PC-9 (cell line): ENCODE measurements at regions not wholly inside any gene's neighbourhood (a gene's known extent, or its start where the extent isn't known, plus 50 kb on each side); places are given as distances from the start of the nearest gene placed in this dataset.
"Not testable (repeated sequence)": the region's sequence is repeated elsewhere in the genome, so short reads cannot be mapped to it uniquely, and the experiment has no call there.

ENCODE experiments used
- BruUV-seq: library from RNA; stranded (reverse); fragments of 400-500 nt; replicated peaks from 2 replicates; lab custom pipeline; 2021; lab: Mats Ljungman, UMichigan
- CTCF ChIA-PET: fragments of 300-600 bp; sonication (Branson Sonifier 250); formaldehyde crosslinking; loops from one replicate; lab custom pipeline; 2022; ENCODE audit warnings: antibody characterized with exemption; lab: Charles Lee
- POLR2A ChIA-PET: fragments of 300-600 bp; sonication (Branson Sonifier 250); formaldehyde crosslinking; loops from one replicate; lab custom pipeline; 2022; ENCODE audit warnings: antibody characterized with exemption; ENCODE audit not compliant: unreplicated experiment; lab: Charles Lee
- DNase-seq, 2 experiments: peaks; one replicate each; pipeline versions ENCODE4 v3.0.0 to v3.0.0-alpha.2; 2015 to 2022; ENCODE audit warnings: mixed read lengths in 1 of 2
- H2AFZ ChIP-seq: fragments of 200-600 bp; sonication (generic); 2 replicates; pipeline ENCODE4 v1.8.1; 2017; ENCODE audit warnings: antibody characterized with exemption
- H3F3A ChIP-seq: fragments of 200-600 bp; sonication (generic); 2 replicates; pipeline ENCODE4 v1.8.1; 2017; ENCODE audit warnings: antibody characterized with exemption, mild to moderate bottlenecking, low read depth; ENCODE audit not compliant: insufficient read depth
- H3K27ac ChIP-seq: fragments of 200-600 bp; sonication (generic); 2 replicates; pipeline ENCODE4 v1.6.1; 2016; ENCODE audit warnings: mixed run types
- H3K27me3 ChIP-seq: fragments of 200-600 bp; sonication (generic); 2 replicates; pipeline ENCODE4 v1.6.1; 2016; ENCODE audit warnings: low read depth, mixed run types; ENCODE audit not compliant: insufficient read depth
- H3K36me3 ChIP-seq: fragments of 200-600 bp; sonication (generic); 2 replicates; pipeline ENCODE4 v1.6.1; 2016; ENCODE audit warnings: low read depth, mixed run types
- H3K4me1 ChIP-seq: fragments of 200-600 bp; sonication (generic); replicated peaks from 2 replicates; pipeline ENCODE4 v1.6.1; 2016; ENCODE audit warnings: mixed run types; ENCODE audit not compliant: insufficient read depth
- H3K4me2 ChIP-seq: fragments of 200-600 bp; sonication (generic); 2 replicates; pipeline ENCODE4 v1.6.1; 2017; ENCODE audit warnings: mixed run types
- H3K4me3 ChIP-seq: fragments of 200-600 bp; sonication (generic); 2 replicates; pipeline ENCODE4 v1.6.1; 2016; ENCODE audit warnings: mixed run types
- H3K79me2 ChIP-seq: fragments of 200-600 bp; sonication (generic); 2 replicates; pipeline ENCODE4 v1.6.1; 2017; ENCODE audit warnings: low read depth, mixed run types
- H3K9me2 ChIP-seq: fragments of 200-600 bp; sonication (generic); 2 replicates; pipeline ENCODE4 v1.8.1; 2017; ENCODE audit warnings: mild to moderate bottlenecking; ENCODE audit not compliant: insufficient read depth
- H3K9me3 ChIP-seq: fragments of 200-600 bp; sonication (generic); 2 replicates; pipeline ENCODE4 v1.8.1; 2016; ENCODE audit warnings: low read depth; ENCODE audit not compliant: insufficient read depth
- H4K20me1 ChIP-seq: fragments of 200-600 bp; sonication (generic); 2 replicates; pipeline ENCODE4 v1.8.1; 2017; ENCODE audit not compliant: insufficient read depth
- CTCF ChIP-seq: fragments of 200-600 bp; sonication (generic); conservative IDR thresholded peaks from 2 replicates; pipeline ENCODE4 v1.6.1; 2017; ENCODE audit warnings: mixed run types, antibody characterized with exemption, mild to moderate bottlenecking, moderate library complexity
- intact Hi-C: fragments of 100-400 bp; cut with micrococcal nuclease; formaldehyde crosslinking; loops from one replicate; pipeline ENCODE4 v1.10.0; 2022; ENCODE audit not compliant: unreplicated experiment

GRCh38 chr12:8355531-8355930 lies 100.2 kb upstream of the CLEC6A start:
- CTCF ChIA-PET, H3K27ac ChIP-seq, H4K20me1 ChIP-seq, H3K9me2 ChIP-seq, H3K79me2 ChIP-seq, intact Hi-C loops, H3K9me3 ChIP-seq, H3F3A ChIP-seq, H3K4me3 ChIP-seq, POLR2A ChIA-PET, H2AFZ ChIP-seq, H3K36me3 ChIP-seq, DNase-seq, H3K4me1 ChIP-seq, H3K27me3 ChIP-seq, H3K4me2 ChIP-seq, BruUV-seq: not testable (repeated sequence)

- H3K36me3 ChIP-seq, H2AFZ ChIP-seq, H3F3A ChIP-seq, POLR2A ChIA-PET, H3K4me3 ChIP-seq, H3K9me2 ChIP-seq, H3K27ac ChIP-seq, DNase-seq, H3K9me3 ChIP-seq, H3K27me3 ChIP-seq, H4K20me1 ChIP-seq, H3K79me2 ChIP-seq, intact Hi-C loops, BruUV-seq, H3K4me1 ChIP-seq, H3K4me2 ChIP-seq: not testable (repeated sequence)
- CTCF ChIA-PET: interaction anchor here (0.7 kb wide), 1 partner anchor 538 kb away, joined by 5 read pairs; no protein-coding TSS in a partner anchor
- peak; percentile 75 for TF ChIP-seq CTCF
Measured at GRCh38 chr12:8373744-8374143, 82.0 kb upstream of the CLEC6A start.

- BruUV-seq, H3K4me3 ChIP-seq, H4K20me1 ChIP-seq, CTCF ChIA-PET, H3K9me3 ChIP-seq, H3K27ac ChIP-seq, H3K27me3 ChIP-seq, H3K36me3 ChIP-seq, POLR2A ChIA-PET, H2AFZ ChIP-seq, H3F3A ChIP-seq, H3K4me2 ChIP-seq, DNase-seq, H3K4me1 ChIP-seq, H3K9me2 ChIP-seq, H3K79me2 ChIP-seq, intact Hi-C loops: not testable (repeated sequence)
Measured at GRCh38 chr12:8375122-8375521, 80.6 kb upstream of the CLEC6A start.

GRCh38 chr12:8377756-8378155 lies 78.0 kb upstream of the CLEC6A start:
- H3K27me3 ChIP-seq, H4K20me1 ChIP-seq, POLR2A ChIA-PET, intact Hi-C loops, H3K4me1 ChIP-seq, BruUV-seq, H3K9me3 ChIP-seq, H3F3A ChIP-seq, DNase-seq, H3K9me2 ChIP-seq, CTCF ChIA-PET, H2AFZ ChIP-seq, H3K79me2 ChIP-seq, H3K4me3 ChIP-seq, H3K4me2 ChIP-seq, H3K27ac ChIP-seq, H3K36me3 ChIP-seq: not testable (repeated sequence)

GRCh38 chr12:8382556-8382955 lies 73.2 kb upstream of the CLEC6A start:
- POLR2A ChIA-PET, intact Hi-C loops, H3K27me3 ChIP-seq: not testable (repeated sequence)

GRCh38 chr12:8384686-8385085 lies 71.1 kb upstream of the CLEC6A start:
- CTCF ChIA-PET, BruUV-seq: not testable (repeated sequence)

More at GRCh38 chr12:8382556-8382955, 73.2 kb upstream of the CLEC6A start:
- H3K9me3 ChIP-seq, H3K79me2 ChIP-seq, H3F3A ChIP-seq, DNase-seq, H3K36me3 ChIP-seq, H3K4me2 ChIP-seq, H3K4me1 ChIP-seq, BruUV-seq, H3K4me3 ChIP-seq, CTCF ChIA-PET, H3K27ac ChIP-seq, H2AFZ ChIP-seq, H4K20me1 ChIP-seq, H3K9me2 ChIP-seq: not testable (repeated sequence)

GRCh38 chr12:8385431-8385830 lies 70.3 kb upstream of the CLEC6A start:
- intact Hi-C loops, H3K27me3 ChIP-seq, H2AFZ ChIP-seq, CTCF ChIA-PET, BruUV-seq, H3K4me3 ChIP-seq, H3K27ac ChIP-seq, H3K9me3 ChIP-seq, H3K36me3 ChIP-seq, H3K4me1 ChIP-seq, POLR2A ChIA-PET, H3F3A ChIP-seq, DNase-seq, H3K4me2 ChIP-seq, H3K79me2 ChIP-seq, H3K9me2 ChIP-seq, H4K20me1 ChIP-seq: not testable (repeated sequence)

More at GRCh38 chr12:8384686-8385085, 71.1 kb upstream of the CLEC6A start:
- H3K27me3 ChIP-seq, DNase-seq, intact Hi-C loops, H3K4me1 ChIP-seq, H3K4me3 ChIP-seq, H4K20me1 ChIP-seq, POLR2A ChIA-PET, H3K27ac ChIP-seq, H3K9me3 ChIP-seq, H3K79me2 ChIP-seq, H2AFZ ChIP-seq, H3K9me2 ChIP-seq, H3K4me2 ChIP-seq, H3F3A ChIP-seq, H3K36me3 ChIP-seq: not testable (repeated sequence)
